ENCODE measurements at regions not wholly inside any gene's neighbourhood (a gene's known extent, or its start where the extent isn't known, plus 50 kb on each side); places are given as distances from the start of the nearest gene placed in this dataset.

DNA sequence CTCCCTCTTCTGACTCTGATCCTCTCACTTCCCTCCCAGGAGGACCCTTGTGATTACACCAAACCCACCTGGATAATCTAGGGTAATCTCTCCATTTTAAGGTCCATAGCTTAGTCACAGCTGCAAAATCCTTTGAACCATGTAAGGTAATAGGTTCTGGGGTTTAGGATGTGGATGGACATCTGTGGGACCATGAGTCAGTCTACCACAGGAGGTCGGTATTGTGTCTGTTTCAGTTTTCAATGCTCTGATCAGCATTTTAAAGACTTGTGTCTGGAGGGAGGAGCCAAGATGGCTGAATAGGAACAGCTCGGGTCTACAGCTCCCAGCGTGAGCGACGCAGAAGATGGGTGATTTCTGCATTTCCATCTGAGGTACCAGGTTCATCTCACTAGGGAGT is 112.6 kb downstream of the CAVIN4 start:
- H3K27ac ChIP-seq (ENCODE audit: extremely low read depth, low read depth, low read length), result no peak overlapping the region
- DNase-seq (ENCODE audit: extremely low read depth in 1 of 4, low spot score in 3 of 4) (peak in 3 of 4 experiments; percentile 9 to 21 (median 13)), FAIRE-seq (no peak), ATAC-seq (peak; percentile 78)
- no peaks in the 10 kb centered on the region for H3K4me1 ChIP-seq (replicated peaks in 1 of 2; ENCODE audit: control insufficient read depth in 2 of 2, insufficient read depth in 2 of 2, low read length in 2 of 2)
- H3K9me3 ChIP-seq (replicated peaks; ENCODE audit: control insufficient read depth, insufficient read depth, low read depth, low read length), result no peaks in the 10 kb centered on the region
- no TSS peak for BruUV-seq (replicated peaks)
- H3K9me1 ChIP-seq (ENCODE audit: control insufficient read depth, insufficient read depth, low read length), result no peaks in the 10 kb centered on the region
- WGBS (ENCODE audit: insufficient coverage, low coverage, missing lambda C conversion rate), result 0% methylated on average over 4 of the region's 5 CpGs
- H3K4me3 ChIP-seq, result no peak overlapping the region
- TF ChIP-seq MAFK (IDR thresholded peaks at IDR 0.05; ENCODE audit: low read length) (no peak), RAD21 (CRISPR knock-in tag; conservative IDR thresholded peaks at IDR 0.05 in 1 of 2, IDR thresholded peaks at IDR 0.05 in 1 of 2) (peak; percentile 16 to 34; a peak in 1 of 4 replicates)
- TF ChIP-seq, protein P1, sequence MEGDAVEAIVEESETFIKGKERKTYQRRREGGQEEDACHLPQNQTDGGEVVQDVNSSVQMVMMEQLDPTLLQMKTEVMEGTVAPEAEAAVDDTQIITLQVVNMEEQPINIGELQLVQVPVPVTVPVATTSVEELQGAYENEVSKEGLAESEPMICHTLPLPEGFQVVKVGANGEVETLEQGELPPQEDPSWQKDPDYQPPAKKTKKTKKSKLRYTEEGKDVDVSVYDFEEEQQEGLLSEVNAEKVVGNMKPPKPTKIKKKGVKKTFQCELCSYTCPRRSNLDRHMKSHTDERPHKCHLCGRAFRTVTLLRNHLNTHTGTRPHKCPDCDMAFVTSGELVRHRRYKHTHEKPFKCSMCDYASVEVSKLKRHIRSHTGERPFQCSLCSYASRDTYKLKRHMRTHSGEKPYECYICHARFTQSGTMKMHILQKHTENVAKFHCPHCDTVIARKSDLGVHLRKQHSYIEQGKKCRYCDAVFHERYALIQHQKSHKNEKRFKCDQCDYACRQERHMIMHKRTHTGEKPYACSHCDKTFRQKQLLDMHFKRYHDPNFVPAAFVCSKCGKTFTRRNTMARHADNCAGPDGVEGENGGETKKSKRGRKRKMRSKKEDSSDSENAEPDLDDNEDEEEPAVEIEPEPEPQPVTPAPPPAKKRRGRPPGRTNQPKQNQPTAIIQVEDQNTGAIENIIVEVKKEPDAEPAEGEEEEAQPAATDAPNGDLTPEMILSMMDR (IDR thresholded peaks at IDR 0.05 in 2 of 3, conservative IDR thresholded peaks at IDR 0.05 in 1 of 3; ENCODE audit: insufficient read depth in 2 of 3, low read depth in 1 of 3, low read length in 3 of 3), result peak in 2 of 3 experiments; percentile 19 to 27; a peak in 2 of 6 replicates
- no peaks in the 10 kb centered on the region for H3K27me3 ChIP-seq (ENCODE audit: control insufficient read depth in 2 of 2, insufficient read depth in 2 of 2, low read length in 2 of 2)
- CTCF ChIA-PET (ENCODE audit: low intra/inter-chr PET ratio), result no interaction called here
- no peak overlapping the region for H2AFZ ChIP-seq (ENCODE audit: low read depth, low read length)
- no peak overlapping the region for H3K9ac ChIP-seq (ENCODE audit: insufficient read depth in 1 of 2, low read depth in 2 of 2, low read length in 2 of 2)
- POLR2A ChIA-PET, result no interaction called here
- no peaks in the 10 kb centered on the region for H4K20me1 ChIP-seq (replicated peaks; ENCODE audit: control insufficient read depth, insufficient read depth, low read length)
- no peak overlapping the region for H3K4me2 ChIP-seq (ENCODE audit: insufficient read depth, low read length)
- intact Hi-C loops (cut with micrococcal nuclease) (no loop called here), in situ Hi-C loops (cut with MboI) (no loop called here)
- H3K36me3 ChIP-seq (ENCODE audit: control insufficient read depth, insufficient read depth, low read length), result no peaks in the 10 kb centered on the region
- H3K79me2 ChIP-seq (ENCODE audit: control insufficient read depth, insufficient read depth, low read length), result no peaks in the 10 kb centered on the region

GRCh38 chr9:100697339-100697738 is 119.5 kb downstream of the CAVIN4 start:
- Histone ChIP-seq H3K4me1 (replicated peaks in 1 of 2; ENCODE audit: control insufficient read depth in 2 of 2, insufficient read depth in 2 of 2, low read length in 2 of 2) (no peaks in the 10 kb centered on the region), H4K20me1 (replicated peaks; ENCODE audit: control insufficient read depth, insufficient read depth, low read length) (no peaks in the 10 kb centered on the region), H3K9me1 (ENCODE audit: control insufficient read depth, insufficient read depth, low read length) (no peaks in the 10 kb centered on the region), H3K27me3 (ENCODE audit: control insufficient read depth in 2 of 2, insufficient read depth in 2 of 2, low read length in 2 of 2) (no peaks in the 10 kb centered on the region), H3K4me3 (no peak overlapping the region), H3K9me3 (replicated peaks; ENCODE audit: control insufficient read depth, insufficient read depth, low read depth, low read length) (no peaks in the 10 kb centered on the region), H3K4me2 (ENCODE audit: insufficient read depth, low read length) (no peak overlapping the region), H3K9ac (ENCODE audit: insufficient read depth in 1 of 2, low read depth in 2 of 2, low read length in 2 of 2) (no peak overlapping the region), H2AFZ (ENCODE audit: low read depth, low read length) (no peak overlapping the region), H3K36me3 (ENCODE audit: control insufficient read depth, insufficient read depth, low read length) (no peaks in the 10 kb centered on the region), H3K79me2 (ENCODE audit: control insufficient read depth, insufficient read depth, low read length) (no peaks in the 10 kb centered on the region), H3K27ac (ENCODE audit: extremely low read depth, low read depth, low read length) (no peak overlapping the region)
- DNase-seq (ENCODE audit: extremely low read depth in 1 of 4, low spot score in 3 of 4) (no peak), FAIRE-seq (no peak), ATAC-seq (no peak)
- 0% methylated on average over 1 of the region's 1 CpG for WGBS (ENCODE audit: insufficient coverage, low coverage, missing lambda C conversion rate)
- POLR2A ChIA-PET, result no interaction called here
- TF ChIP-seq ATF2 (CRISPR knock-in tag; IDR thresholded peaks at IDR 0.05) (no peak), TAF7 (tag; IDR thresholded peaks at IDR 0.05) (no peak), ZNF316 (IDR thresholded peaks at IDR 0.05) (peak; percentile 53), FOXK2 (conservative IDR thresholded peaks at IDR 0.05 in 1 of 2, IDR thresholded peaks at IDR 0.05 in 1 of 2; ENCODE audit: low read depth in 2 of 2) (no peak), ZNF224 (CRISPR knock-in tag; IDR thresholded peaks at IDR 0.05) (no peak)
- TF ChIP-seq, protein P2, sequence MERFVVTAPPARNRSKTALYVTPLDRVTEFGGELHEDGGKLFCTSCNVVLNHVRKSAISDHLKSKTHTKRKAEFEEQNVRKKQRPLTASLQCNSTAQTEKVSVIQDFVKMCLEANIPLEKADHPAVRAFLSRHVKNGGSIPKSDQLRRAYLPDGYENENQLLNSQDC (CRISPR knock-in tag; IDR thresholded peaks at IDR 0.05), result no peak
- BruUV-seq (replicated peaks), result no TSS peak
- in situ Hi-C loops (cut with MboI), result no loop called here
- CTCF ChIA-PET (ENCODE audit: low intra/inter-chr PET ratio), result no interaction called here
- intact Hi-C loops (cut with micrococcal nuclease), result no loop called here
